HEK293 (cell line): ENCODE measurements at regions not wholly inside any gene's neighbourhood (a gene's known extent, or its start where the extent isn't known, plus 50 kb on each side); places are given as distances from the start of the nearest gene placed in this dataset.

Experiments used
- CTCF ChIA-PET: fragments of 350-600 bp; formaldehyde crosslinking; extraction: SDS; loops from one replicate; lab custom pipeline; 2021; ENCODE audit warnings: antibody characterized with exemption; lab: Yijun Ruan, JAX
- POLR2A ChIA-PET: fragments of 300-600 bp; formaldehyde crosslinking; extraction: SDS; loops from one replicate; lab custom pipeline; 2020; ENCODE audit warnings: antibody characterized with exemption, inconsistent platforms; lab: Yijun Ruan, JAX
- H3K27ac ChIP-seq: fragments of 200-500 bp; sonication (Bioruptor generic); 2 replicates; pipeline ENCODE4 v1.5.1; 2014; ENCODE audit warnings: low read depth, low read length, control low read depth, inconsistent platforms; ENCODE audit errors: extremely low read depth
- H3K36me3 ChIP-seq, 2 experiments: fragments of 200-500 bp in 1 of 2; sonication (Bioruptor generic) in 1 of 2; 1 replicate in 1 of 2; 2 replicates in 1 of 2; pipeline ENCODE4 v1.5.1; 2014 to 2017; ENCODE audit warnings: inconsistent platforms in 2 of 2, low read length in 2 of 2; ENCODE audit not compliant: control insufficient read depth in 2 of 2, insufficient read depth in 1 of 2
- H3K4me1 ChIP-seq: fragments of 200-500 bp; sonication (Bioruptor generic); 2 replicates; pipeline ENCODE4 v1.5.1; 2014; ENCODE audit warnings: mild to moderate bottlenecking, low read length, inconsistent platforms; ENCODE audit not compliant: control insufficient read depth, insufficient read depth
- H3K4me3 ChIP-seq: 2 replicates; pipeline ENCODE4 v1.5.1; 2011; ENCODE audit warnings: low read depth, mild to moderate bottlenecking, control low read depth, low read length, moderate library complexity
- H3K9me3 ChIP-seq: fragments of 200-500 bp; sonication (Bioruptor generic); 2 replicates; pipeline ENCODE4 v1.5.1; 2014; ENCODE audit warnings: low read depth, low read length, inconsistent platforms; ENCODE audit not compliant: control insufficient read depth, insufficient read depth
- BCL11A ChIP-seq: fragments of 450-650 bp; formaldehyde crosslinking; IDR thresholded peaks from 2 replicates; pipeline ENCODE4 v1.5.1; 2016; ENCODE audit warnings: low read depth, missing biosample characterization, missing genetic modification characterization
- GLI4 ChIP-seq: fragments of 450-650 bp; formaldehyde crosslinking; IDR thresholded peaks from 2 replicates; pipeline ENCODE4 v1.5.1; 2016; ENCODE audit warnings: missing biosample characterization, missing genetic modification characterization
- GLIS2 ChIP-seq: fragments of 450-650 bp; formaldehyde crosslinking; IDR thresholded peaks from 2 replicates; pipeline ENCODE4 v1.5.1; 2016; ENCODE audit warnings: missing biosample characterization, missing genetic modification characterization
- SETDB1 ChIP-seq: IDR thresholded peaks from one replicate; pipeline ENCODE4 v1.6.1; 2017; ENCODE audit warnings: mild to moderate bottlenecking, low read length, moderate library complexity, mixed read lengths; ENCODE audit not compliant: insufficient read length
- TRIM28 ChIP-seq: IDR thresholded peaks from 2 replicates; pipeline ENCODE4 v1.6.1; 2011; ENCODE audit warnings: low read length, control low read depth, borderline replicate concordance
- ZBTB21 ChIP-seq: fragments of 450-650 bp; formaldehyde crosslinking; IDR thresholded peaks from 2 replicates; pipeline ENCODE4 v1.5.1; 2017; ENCODE audit warnings: missing biosample characterization, missing genetic modification characterization
- ZBTB8A ChIP-seq: fragments of 450-650 bp; formaldehyde crosslinking; IDR thresholded peaks from 2 replicates; pipeline ENCODE4 v1.5.1; 2016; ENCODE audit warnings: missing biosample characterization, missing genetic modification characterization
- ZNF112 ChIP-seq: fragments of 450-650 bp; formaldehyde crosslinking; IDR thresholded peaks from 2 replicates; pipeline ENCODE4 v1.5.0; 2017; ENCODE audit warnings: missing biosample characterization, missing genetic modification characterization
- ZNF140 ChIP-seq: fragments of 450-650 bp; formaldehyde crosslinking; IDR thresholded peaks from 2 replicates; pipeline ENCODE4 v1.5.1; 2016; ENCODE audit warnings: missing biosample characterization, missing genetic modification characterization
- ZNF146 ChIP-seq: fragments of 450-650 bp; formaldehyde crosslinking; IDR thresholded peaks from 2 replicates; pipeline ENCODE4 v1.5.1; 2016; ENCODE audit warnings: missing biosample characterization, missing genetic modification characterization
- ZNF2 ChIP-seq: fragments of 450-650 bp; formaldehyde crosslinking; IDR thresholded peaks from 2 replicates; pipeline ENCODE4 v1.5.1; 2016; ENCODE audit warnings: missing biosample characterization, missing genetic modification characterization
- ZNF292 ChIP-seq: fragments of 450-650 bp; formaldehyde crosslinking; IDR thresholded peaks from 2 replicates; pipeline ENCODE4 v1.5.1; 2016; ENCODE audit warnings: low read depth, missing biosample characterization, missing genetic modification characterization, borderline replicate concordance
- ZNF324 ChIP-seq: fragments of 450-650 bp; formaldehyde crosslinking; IDR thresholded peaks from 2 replicates; pipeline ENCODE4 v1.5.1; 2016; ENCODE audit warnings: missing biosample characterization, missing genetic modification characterization
- ZNF391 ChIP-seq: fragments of 450-650 bp; formaldehyde crosslinking; IDR thresholded peaks from 2 replicates; pipeline ENCODE4 v1.5.1; 2016; ENCODE audit warnings: low read depth, missing biosample characterization, missing genetic modification characterization, borderline replicate concordance
- ZNF404 ChIP-seq: fragments of 450-650 bp; formaldehyde crosslinking; IDR thresholded peaks from 2 replicates; pipeline ENCODE4 v1.5.1; 2017; ENCODE audit warnings: missing biosample characterization, missing genetic modification characterization
- ZNF433 ChIP-seq: fragments of 450-650 bp; formaldehyde crosslinking; IDR thresholded peaks from 2 replicates; pipeline ENCODE4 v1.5.1; 2016; ENCODE audit warnings: missing biosample characterization, missing genetic modification characterization, low read depth
- ZNF600 ChIP-seq: fragments of 450-650 bp; formaldehyde crosslinking; IDR thresholded peaks from 2 replicates; pipeline ENCODE4 v1.5.1; 2016; ENCODE audit warnings: missing biosample characterization, missing genetic modification characterization
- ZNF623 ChIP-seq: fragments of 450-650 bp; formaldehyde crosslinking; IDR thresholded peaks from 2 replicates; pipeline ENCODE4 v1.5.1; 2016; ENCODE audit warnings: missing biosample characterization, missing genetic modification characterization
- TF ChIP-seq, protein P1 (sequence below): fragments of 450-650 bp; formaldehyde crosslinking; IDR thresholded peaks from 2 replicates; pipeline ENCODE4 v1.5.1; 2017; ENCODE audit warnings: missing biosample characterization, missing genetic modification characterization
- TF ChIP-seq, protein P2 (sequence below): fragments of 450-650 bp; formaldehyde crosslinking; IDR thresholded peaks from 2 replicates; pipeline ENCODE4 v1.5.1; 2016; ENCODE audit warnings: missing biosample characterization, missing genetic modification characterization
- TF ChIP-seq, protein P3 (sequence below): sonication (generic); formaldehyde crosslinking; IDR thresholded peaks from 2 replicates; pipeline ENCODE4 v1.8.1; 2022; ENCODE audit warnings: mild to moderate bottlenecking, moderate library complexity, missing genetic modification reagents
- TF ChIP-seq, protein P4 (sequence below): fragments of 450-650 bp; formaldehyde crosslinking; IDR thresholded peaks from 2 replicates; pipeline ENCODE4 v1.5.1; 2016; ENCODE audit warnings: missing biosample characterization, missing genetic modification characterization

DNA sequence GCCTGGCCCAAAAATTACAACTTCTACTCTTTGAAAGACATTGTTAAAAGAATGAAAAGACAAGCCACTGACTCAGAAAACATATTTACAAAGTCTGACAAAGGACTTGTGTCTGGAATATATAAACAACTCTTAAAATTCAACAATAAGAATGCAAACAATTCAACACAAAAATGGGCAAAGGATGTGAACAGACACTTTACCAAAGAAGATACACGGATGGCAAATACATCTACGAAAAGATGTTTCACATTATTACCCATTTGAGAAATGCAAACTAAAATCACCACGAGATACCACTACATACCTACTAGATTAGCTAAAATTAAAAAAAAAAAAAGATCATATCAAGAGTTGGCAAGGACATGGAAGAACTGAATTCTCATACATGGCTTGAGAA is 80.8 kb upstream of the METRNL start:
- ChIA-PET CTCF (no interaction called here), POLR2A (no interaction called here)
- H3K27ac ChIP-seq = no peak overlapping the region
- TF ChIP-seq SETDB1 (peak; percentile 31), BCL11A (tag by site-specific recombination) (no peak), ZNF433 (tag by site-specific recombination) (no peak)
- TF ChIP-seq, all 188 proteins: peak for 1
- no peak overlapping the region for H3K4me3 ChIP-seq
- no peaks in the 10 kb centered on the region for H3K4me1 ChIP-seq
- H3K9me3 ChIP-seq = no peaks in the 10 kb centered on the region
- no peaks in the 10 kb centered on the region for H3K36me3 ChIP-seq

DNA sequence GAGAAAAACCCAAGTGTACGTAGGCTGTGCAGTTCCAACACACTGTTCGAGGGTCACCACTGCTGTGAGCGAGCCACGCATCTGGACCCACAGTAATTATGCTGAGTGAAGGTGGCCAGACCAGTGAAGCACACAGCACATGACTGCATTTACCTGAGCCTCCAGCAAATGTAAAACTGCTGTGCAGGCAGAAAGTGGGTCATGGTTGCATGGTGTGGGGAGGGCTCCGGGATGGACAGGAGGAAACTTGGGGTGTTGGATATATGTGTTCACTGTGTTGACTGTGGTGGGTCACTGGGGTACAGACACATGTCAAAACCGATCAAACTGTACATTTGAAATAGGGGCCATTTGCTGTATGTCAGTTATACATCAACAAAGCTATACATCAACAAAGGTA is 78.7 kb upstream of the METRNL start:
- H3K9me3 ChIP-seq = no peaks in the 10 kb centered on the region
- H3K27ac ChIP-seq = no peak overlapping the region
- H3K36me3 ChIP-seq = peaks cover 0 to 6% of the 10 kb centered on the region in 2 experiments; a peak in 1 of 3 replicates
- no peaks in the 10 kb centered on the region for H3K4me1 ChIP-seq
- no peak overlapping the region for H3K4me3 ChIP-seq
- POLR2A ChIA-PET = no interaction called here
- TF ChIP-seq ZNF324 (tag by site-specific recombination) (no peak), ZBTB21 (no peak), ZBTB8A (tag by site-specific recombination) (no peak), ZNF2 (tag by site-specific recombination) (no peak), ZNF600 (tag by site-specific recombination) (no peak), ZNF140 (no peak), ZNF623 (no peak), ZNF292 (tag by site-specific recombination) (no peak), GLI4 (no peak), ZNF391 (no peak), ZNF146 (no peak), BCL11A (tag by site-specific recombination) (no peak), ZNF112 (tag by site-specific recombination) (no peak), ZNF404 (tag by site-specific recombination) (no peak), TRIM28 (no peak), GLIS2 (tag by site-specific recombination) (no peak)
- TF ChIP-seq, protein P1, sequence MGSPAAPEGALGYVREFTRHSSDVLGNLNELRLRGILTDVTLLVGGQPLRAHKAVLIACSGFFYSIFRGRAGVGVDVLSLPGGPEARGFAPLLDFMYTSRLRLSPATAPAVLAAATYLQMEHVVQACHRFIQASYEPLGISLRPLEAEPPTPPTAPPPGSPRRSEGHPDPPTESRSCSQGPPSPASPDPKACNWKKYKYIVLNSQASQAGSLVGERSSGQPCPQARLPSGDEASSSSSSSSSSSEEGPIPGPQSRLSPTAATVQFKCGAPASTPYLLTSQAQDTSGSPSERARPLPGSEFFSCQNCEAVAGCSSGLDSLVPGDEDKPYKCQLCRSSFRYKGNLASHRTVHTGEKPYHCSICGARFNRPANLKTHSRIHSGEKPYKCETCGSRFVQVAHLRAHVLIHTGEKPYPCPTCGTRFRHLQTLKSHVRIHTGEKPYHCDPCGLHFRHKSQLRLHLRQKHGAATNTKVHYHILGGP (tag by site-specific recombination) = no peak
- TF ChIP-seq, protein P2, sequence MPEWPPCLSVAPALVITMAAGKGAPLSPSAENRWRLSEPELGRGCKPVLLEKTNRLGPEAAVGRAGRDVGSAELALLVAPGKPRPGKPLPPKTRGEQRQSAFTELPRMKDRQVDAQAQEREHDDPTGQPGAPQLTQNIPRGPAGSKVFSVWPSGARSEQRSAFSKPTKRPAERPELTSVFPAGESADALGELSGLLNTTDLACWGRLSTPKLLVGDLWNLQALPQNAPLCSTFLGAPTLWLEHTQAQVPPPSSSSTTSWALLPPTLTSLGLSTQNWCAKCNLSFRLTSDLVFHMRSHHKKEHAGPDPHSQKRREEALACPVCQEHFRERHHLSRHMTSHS (tag by site-specific recombination) = no peak
- TF ChIP-seq, protein P3, sequence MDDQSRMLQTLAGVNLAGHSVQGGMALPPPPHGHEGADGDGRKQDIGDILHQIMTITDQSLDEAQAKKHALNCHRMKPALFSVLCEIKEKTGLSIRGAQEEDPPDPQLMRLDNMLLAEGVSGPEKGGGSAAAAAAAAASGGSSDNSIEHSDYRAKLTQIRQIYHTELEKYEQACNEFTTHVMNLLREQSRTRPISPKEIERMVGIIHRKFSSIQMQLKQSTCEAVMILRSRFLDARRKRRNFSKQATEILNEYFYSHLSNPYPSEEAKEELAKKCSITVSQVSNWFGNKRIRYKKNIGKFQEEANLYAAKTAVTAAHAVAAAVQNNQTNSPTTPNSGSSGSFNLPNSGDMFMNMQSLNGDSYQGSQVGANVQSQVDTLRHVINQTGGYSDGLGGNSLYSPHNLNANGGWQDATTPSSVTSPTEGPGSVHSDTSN (CRISPR knock-in tag) = no peak
- TF ChIP-seq, protein P4, sequence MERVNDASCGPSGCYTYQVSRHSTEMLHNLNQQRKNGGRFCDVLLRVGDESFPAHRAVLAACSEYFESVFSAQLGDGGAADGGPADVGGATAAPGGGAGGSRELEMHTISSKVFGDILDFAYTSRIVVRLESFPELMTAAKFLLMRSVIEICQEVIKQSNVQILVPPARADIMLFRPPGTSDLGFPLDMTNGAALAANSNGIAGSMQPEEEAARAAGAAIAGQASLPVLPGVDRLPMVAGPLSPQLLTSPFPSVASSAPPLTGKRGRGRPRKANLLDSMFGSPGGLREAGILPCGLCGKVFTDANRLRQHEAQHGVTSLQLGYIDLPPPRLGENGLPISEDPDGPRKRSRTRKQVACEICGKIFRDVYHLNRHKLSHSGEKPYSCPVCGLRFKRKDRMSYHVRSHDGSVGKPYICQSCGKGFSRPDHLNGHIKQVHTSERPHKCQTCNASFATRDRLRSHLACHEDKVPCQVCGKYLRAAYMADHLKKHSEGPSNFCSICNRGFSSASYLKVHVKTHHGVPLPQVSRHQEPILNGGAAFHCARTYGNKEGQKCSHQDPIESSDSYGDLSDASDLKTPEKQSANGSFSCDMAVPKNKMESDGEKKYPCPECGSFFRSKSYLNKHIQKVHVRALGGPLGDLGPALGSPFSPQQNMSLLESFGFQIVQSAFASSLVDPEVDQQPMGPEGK (tag by site-specific recombination) = no peak
- CTCF ChIA-PET = interaction anchor here (1.0 kb wide), 1 partner anchor 83 kb away, joined by 3 read pairs; no protein-coding TSS in a partner anchor
